AG08396 (cell line): ENCODE measurements at regions not wholly inside any gene's neighbourhood (a gene's known extent, or its start where the extent isn't known, plus 50 kb on each side); places are given as distances from the start of the nearest gene placed in this dataset.
A peak's percentile ranks its signal among the peaks of the same experiment; 100 is the strongest.

ENCODE experiments used
- DNase-seq: peaks from one replicate; pipeline ENCODE4 v3.0.0; 2012; ENCODE audit warnings: low spot score, mixed read lengths

DNA sequence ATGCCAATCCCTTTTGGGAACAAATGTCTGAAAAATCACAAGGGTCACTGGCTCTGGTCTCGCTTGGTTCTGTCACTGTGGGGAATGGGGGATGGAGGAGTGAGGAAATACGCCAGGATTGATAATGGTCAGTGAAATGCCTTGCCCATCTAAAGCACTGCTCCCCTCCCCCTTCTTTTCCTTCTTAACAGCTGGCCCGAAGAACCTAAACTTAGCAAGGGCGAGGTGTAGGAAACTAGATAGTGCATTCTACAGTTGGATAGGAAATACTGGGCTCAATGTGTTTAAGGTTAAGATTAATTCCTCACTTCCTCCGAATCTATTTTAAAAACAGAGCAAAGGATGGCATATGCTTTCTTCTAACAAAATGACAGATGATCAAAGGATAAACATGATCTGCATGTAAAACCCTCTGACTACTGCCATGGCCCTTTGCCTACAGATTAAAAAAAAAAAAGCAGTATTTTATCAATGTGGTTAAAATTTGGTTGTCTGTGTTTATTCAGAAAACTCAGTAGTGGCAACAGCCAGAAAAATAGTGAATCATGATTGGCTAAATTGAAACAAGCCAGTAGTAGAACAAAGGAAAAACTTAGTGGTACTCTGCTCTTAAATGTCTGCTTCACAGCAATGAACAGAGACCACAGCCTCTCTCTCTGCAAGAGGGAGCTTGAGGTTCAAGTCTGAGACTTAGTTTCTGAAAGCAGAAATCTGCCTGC is 86.1 kb upstream of the VAV3 start:
- DNase-seq = no peak

DNA sequence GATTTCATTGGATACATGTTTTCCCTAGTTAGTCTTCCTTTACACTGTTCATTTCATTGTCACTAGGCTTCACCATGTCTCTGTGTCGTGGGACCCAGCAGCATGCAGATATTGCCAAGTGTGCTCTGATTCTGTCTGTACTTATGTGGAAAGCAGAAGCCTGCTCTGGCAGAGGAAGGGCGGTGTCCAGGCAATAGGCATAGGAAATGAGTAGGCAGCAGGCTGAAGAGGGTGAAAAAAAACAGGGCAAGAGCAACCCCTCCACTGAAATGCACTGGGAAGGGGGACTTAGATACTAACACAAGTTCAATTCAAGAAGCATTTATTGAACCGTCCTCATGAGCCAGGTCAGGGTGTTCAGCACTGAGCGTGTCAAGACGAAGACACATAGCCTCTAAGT is 85.2 kb upstream of the VAV3 start:
- DNase-seq = no peak

DNA sequence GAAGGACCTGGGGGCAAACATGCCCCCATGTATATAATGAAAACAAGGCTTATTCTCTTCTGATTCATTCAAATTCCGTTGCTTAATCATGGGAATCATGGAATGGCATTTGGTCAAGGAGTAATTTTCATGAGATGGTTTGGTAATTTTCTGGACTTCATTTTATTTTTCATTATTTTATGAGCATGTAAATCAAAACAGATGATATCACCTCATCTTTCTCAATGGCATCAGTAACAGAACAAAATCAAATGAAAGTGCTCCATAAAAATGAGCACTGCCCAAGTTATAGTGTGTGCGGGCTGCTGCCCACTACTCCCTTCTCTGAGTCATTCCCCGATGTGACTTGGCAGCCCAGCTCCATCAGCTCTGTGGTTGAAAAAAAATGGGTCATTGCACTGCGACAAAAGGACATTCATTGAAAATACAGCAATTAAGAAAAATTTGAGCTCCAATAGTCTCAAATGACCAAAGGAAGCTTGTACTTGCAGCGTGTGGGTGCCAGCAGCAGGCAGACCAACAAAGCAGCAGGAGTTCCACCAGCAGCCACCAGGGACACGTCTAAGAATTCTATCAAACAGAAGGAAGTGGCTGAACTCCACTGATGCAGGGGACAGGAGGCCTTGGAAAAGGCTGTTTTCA is 84.3 kb upstream of the VAV3 start:
- DNase-seq = peak; percentile 21

DNA sequence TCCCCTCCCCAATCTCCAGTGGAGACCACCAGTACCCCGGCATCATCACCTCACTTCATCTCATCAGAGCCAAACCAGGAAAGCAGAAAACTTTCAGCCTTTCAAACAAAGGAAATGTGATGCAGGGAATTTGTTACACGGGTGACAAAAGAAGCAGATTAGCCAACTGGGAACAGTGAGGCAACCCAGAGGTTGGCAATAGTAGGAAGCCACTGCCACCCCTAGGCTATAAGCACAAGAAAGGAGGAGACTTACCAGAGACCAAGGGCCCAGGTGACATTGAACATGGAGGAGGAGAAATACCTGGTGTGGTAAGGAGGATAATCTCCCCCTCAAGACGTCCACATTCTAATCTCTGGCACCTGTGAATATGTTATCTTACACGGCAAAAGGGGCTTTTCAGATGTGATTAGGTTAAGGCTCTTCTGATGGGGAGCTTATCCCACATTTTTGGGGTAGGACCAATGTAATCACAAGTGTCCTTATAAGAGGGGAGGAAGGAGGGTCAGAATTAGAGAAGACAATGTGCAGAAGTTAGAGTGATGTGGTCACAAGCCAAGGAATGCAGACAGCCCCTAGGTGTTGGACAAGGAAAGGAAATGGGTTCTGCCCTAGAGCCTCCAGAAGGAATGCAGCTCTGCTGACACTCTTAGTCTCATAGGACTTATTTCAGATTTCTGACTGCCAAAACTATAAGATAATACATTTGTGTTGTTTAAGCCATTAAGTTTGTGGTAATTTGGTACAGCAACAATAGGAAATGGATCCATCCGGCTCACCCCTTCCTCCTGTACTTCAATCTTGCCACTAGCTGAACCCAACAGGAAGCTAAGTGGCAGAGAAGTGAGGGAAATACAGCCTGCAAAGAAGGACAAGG is 83.6 kb upstream of the VAV3 start:
- no peak for DNase-seq

DNA sequence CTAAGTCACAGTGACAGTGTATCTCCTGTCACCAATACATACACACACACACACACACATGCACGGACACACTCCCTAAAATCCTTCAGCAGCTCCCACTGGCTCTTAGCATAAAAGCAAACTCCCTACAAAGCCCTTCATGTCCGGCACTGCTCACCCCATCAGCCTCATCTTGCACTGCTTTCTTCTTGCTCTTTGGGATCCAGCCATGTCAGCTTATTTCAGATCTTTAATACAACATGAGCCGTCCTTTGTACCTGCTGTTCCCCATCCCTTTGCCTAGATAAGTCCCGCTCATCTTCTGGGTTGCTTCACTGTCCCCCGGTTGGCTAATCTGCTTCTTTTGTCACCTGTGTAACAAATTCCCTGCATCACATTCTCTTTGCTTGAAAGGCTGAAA is 82.1 kb upstream of the VAV3 start:
- no peak for DNase-seq

DNA sequence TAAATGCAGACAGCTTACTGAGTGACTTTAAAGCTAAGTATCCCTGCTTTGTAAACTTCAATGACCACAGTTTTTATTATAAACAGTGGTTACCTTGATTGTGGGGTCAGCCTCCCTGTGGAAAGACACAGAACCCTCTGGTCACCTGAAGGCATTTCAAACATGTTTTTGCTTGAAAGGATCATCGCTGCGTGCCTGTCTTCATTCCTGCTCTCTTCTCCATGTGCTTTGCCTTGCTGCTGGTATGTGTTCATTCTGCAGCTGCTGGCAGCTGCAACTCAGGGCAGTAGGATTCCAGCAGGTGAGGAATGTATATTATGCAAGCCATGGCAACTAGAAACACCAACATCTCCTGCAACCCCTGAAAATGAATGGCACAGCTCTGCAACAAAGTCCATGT is 81.0 kb upstream of the VAV3 start:
- no peak for DNase-seq

DNA sequence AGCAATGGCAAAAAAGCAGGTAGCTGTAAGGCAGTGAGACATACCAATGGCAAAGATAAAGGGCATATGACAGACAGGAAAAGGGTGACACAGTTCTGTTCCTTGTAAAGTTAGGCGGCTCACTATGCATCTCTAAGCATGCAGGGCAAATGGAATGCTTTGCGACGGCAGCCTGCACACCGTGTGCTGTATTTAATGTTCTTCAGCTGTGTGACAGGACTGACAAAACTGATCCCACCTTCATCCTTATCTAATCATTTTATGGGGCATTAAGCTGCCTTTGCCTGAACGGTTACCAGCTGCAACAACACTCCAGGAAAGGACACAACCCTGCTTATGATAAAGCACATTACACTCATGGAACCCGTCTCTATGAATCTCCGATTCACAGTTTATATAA is 80.5 kb upstream of the VAV3 start:
- no peak for DNase-seq

DNA sequence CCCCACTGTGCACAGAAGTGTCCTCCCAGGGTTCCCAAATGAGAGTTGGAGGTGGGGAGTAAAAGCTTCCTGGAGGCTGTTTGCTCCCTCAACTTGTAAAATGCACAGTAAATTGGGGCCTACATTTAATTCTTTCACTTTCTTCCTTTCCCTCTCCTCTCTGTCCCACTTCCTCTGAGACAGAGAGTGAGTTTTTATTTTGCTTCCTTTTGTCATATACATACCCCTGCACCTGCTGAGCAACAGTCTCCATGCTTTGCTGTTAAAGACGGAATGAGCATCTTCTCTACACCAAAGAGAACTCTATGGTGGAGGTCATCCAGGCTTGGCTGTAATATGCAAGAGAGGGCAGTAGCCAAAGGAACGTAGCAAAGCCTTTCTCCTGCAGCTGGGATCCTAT is 79.3 kb upstream of the VAV3 start:
- DNase-seq = no peak

DNA sequence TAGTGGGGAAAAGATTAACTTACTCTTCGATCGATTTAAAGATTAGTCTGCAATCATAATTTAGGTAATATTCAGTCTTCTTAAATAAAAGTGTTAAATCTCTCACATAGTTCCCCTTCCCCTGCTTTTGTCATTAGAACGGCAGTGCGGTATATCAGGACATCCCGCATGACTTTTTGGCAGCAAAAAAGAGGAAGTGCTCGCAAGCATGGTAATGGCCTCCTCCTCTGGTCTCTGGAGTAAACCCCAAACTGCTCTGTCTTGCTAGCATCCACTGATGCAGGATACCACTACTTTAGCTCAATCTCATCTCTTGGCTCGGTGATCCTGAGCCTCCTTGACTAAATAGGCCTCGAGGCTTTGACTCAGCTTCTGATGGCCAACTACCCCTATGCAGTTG is 78.7 kb upstream of the VAV3 start:
- no peak for DNase-seq

DNA sequence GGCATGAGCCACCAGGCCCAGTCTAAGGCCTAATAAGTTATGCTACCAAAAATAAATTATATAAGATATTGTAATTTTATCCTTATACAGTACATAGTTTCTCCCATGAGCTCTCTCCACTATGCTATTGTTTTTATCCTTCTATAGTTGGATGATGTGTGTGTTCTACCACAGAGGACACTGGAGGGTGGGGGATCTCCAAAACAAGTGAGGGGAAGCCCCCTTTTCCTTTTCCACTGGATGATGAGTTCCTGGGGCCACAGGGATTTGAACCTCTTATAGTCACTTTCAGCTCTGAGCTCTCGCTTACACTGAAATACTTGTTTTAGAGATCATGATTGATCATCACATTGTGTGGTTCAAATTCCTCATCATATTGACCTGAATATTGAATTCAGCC is 77.6 kb upstream of the VAV3 start:
- no peak for DNase-seq

DNA sequence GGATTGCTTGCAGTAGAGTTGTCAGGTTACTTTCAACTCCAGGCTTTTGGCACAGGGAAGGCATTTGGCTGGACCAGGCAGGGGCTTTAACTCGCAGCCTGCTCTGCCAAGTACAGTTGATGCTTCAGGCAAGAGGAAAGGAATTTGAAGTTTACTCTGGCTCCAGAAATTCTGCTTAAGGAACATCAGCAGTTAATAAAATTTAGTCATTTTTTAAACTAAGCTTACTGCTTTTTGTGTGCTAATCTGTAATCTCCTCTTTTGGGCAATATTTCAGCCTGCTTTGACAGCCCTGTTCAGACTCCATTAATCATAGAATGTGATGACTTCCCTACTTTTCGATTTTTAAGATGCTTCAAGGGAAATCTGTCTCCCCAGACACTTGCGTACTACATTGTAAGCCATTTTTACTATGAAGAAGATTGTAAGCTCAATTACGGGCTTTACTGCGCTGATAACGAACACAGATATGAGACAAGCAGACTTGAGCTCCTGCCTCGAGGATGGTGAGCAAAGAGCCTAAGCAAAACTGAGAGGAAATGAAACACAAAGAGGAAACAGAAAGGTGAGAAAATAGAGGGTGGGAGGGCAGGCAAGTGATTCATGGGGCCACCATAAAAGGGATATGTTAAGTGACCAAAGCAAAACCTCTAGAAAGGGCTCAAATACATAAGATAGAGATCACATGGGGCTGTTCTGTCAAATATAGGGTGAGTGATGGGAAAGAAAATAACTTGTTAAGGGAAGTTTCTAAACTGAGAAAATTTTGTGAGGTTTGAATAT is 76.6 kb upstream of the VAV3 start:
- DNase-seq = no peak

DNA sequence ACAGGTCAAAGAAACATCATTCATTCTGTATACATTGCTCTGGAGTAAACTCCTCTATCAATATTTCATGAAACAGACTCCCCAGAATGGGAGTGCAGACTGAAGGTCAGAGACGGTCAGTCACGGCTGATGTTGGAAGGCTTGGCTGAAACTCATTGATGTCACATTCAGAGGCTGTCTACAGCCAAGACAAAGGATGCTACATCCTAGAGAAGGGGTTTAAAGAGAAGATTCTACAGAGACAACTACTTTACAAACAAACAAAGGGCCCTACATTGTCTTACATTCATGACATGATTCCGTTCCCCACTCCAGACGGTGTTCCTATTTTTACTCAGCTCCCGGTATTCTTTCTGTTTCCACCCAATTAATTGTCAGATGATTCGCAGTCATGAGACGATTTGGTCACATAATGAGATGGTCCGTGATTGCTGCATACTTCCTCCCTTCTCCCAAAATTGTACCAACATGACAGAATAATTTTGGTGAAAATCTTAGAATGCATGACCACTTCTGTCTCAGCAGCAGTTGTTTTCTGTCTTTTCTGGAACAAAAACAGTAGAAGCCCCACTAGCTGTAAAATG is 73.8 kb upstream of the VAV3 start:
- no peak for DNase-seq

DNA sequence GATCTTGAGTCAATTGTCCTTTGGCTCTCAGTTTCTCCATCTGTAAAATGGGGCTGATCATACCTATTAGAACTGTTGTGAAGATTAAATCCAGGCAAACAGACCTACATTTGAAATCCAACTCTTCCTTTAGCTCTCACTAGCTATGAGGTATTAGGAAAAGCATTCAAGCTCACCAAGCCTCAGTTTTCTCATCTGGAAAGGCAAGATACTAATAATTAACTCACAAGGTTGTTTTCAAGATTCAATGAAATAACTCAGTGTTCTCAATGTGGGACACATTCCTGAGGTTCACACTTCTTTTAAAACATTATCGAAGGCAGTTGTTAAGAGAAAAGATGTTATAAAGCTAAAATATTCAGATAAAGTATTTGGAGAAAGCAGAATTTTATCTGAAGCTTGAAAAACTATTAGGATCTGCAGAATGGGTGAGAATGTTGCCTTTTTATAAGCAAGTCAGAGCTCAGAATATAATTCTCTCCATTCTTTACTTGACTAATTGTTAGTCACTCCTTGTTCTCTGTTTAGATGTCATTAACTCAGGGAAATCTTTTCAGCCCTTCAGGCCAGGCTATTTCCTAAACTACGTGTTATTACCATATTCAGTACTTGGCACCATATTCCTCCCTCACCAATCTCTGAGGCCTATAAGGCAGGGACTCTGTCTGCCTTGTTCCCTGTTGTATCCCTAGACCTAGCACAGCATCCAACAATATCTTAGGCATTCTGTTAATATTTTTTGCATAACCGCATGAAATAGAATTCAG is 72.0 kb upstream of the VAV3 start:
- DNase-seq = no peak

DNA sequence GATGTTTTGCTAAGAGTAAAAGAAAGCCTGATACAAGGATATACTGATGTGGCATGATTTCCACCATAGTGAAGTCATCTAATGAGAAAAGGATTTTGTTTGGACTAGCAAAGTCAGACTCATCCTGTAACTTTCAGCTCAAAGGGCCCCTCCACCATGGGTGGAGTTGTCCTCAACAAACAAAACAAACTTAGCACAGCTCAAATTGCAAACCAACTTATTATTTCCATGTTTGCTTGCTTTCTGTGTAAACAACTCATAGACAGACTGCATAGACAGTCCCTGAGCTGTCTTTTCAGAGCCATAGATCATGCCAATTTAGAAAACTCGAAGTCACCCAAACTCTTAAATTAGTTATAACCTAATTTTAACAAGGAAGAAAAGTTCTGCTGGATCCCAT is 69.4 kb upstream of the VAV3 start:
- no peak for DNase-seq

DNA sequence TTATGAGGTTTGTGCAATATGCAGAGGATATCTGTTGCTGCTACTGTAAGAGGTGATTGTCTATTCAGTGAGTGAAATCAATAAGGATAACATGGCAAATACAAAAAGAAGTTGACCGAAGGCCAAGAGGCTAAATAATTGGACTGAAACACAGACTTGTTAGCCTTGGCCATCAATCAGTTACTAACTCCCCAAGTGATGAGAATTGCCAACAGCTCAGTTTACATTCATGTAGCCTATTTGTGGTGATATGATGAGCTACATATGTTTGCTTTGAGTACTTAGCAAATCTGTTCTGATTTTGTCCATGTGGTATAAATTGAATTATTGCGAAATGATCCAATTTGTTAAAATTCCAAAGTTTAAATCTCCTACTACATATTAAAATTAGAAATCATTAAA is 68.6 kb upstream of the VAV3 start:
- DNase-seq = no peak

DNA sequence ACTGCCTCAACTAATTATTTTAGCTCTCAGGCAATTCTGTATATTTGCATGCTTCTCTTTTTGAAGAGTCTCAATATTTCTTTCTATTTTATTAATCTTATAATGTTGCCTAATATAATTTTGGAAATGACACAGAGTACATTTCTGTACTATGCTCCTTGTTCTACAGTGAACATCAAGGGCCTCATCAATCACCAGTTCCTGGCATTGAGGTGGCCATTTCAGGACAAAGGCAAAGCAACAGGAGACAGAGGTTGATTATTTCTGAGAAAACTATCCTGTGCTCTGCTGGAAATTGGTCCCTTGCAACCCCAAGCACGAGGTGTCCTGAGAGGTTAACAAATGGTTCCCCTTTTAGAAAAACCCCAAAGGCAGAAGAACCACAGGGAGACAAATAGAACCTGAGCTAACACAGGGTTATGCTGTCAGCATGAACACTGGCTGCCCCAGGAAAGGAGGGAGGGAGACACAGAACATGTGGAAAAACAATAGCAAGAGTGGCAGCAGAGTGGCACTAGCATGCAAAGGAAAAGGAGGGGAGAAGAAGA is 63.9 kb upstream of the VAV3 start:
- DNase-seq = no peak

DNA sequence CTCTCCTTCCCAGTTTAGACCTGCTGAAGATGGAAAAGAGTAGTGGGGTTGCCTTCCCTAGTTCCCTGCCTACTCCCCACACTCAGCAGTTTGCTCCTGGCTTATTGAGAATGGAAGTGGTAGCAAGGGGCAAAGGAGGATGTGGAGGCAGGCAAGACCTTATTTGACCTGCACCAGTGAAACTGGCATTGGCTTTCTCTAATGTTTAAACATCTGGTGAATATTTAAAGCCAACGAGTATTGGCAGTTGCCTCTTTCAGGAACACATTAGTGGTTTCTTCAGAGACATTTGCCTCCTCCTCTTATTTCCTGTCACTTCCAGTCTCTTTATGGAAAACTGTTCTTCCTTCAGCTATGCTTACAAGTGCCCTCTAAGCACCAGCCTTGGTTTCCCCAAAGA is 62.4 kb upstream of the VAV3 start:
- DNase-seq = no peak

DNA sequence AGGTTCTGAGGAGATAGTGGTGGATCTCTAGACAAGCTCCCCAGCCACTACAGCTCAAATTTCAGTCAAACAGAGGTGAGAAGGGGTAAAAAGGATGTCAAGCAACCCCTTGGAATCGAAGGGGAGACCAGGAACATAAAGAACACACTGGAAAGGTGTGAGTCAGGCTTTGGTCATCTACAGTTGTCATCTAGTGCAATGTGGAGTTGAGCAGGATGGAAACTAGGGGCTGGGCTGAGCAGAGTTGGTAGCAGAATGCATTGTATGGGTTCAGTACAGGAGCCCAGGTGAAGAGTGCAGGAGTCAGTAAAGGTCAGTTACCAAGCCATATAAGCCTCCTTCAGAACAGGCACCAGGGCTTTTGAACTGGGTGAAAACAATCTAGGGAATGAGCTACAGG is 52.7 kb upstream of the VAV3 start:
- DNase-seq = no peak

DNA sequence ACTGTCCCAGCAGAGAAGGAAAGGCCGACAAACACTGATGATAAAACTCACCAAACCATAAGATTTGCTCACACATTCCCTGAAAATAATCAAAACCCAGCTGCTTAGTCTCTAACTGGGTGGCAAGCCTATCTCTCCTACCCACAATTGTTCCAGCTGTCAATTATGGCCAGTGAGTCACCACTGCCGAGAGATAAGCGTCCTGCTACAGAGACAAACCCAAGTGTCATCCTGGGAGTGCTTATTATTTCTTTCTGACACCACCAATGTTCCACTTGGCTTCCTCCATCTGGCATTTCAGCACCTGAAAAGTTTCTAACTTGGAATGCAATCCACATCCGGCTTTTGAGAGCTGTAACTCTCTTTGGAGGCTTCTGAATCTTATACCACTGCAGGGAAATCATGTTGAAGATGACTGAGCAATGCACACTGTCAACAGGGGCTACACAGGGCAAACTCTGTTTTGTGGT is 51.5 kb upstream of the VAV3 start:
- DNase-seq = no peak
